Stimulated activated CD4-positive, alpha-beta T cell treated with anti-CD3 and anti-CD28 coated beads, Interleukin-12 subunit alpha, Interleukin-12 subunit beta, amount 100 ng/mL, for 4 hours (primary cell): ENCODE measurements at regions not wholly inside any gene's neighbourhood (a gene's known extent, or its start where the extent isn't known, plus 50 kb on each side); places are given as distances from the start of the nearest gene placed in this dataset.
"Not testable (repeated sequence)": the region's sequence is repeated elsewhere in the genome, so short reads cannot be mapped to it uniquely, and the experiment has no call there.

Experiments used
- DNase-seq: peaks from one replicate; pipeline ENCODE4 v3.0.0-alpha.2; 2020

DNA sequence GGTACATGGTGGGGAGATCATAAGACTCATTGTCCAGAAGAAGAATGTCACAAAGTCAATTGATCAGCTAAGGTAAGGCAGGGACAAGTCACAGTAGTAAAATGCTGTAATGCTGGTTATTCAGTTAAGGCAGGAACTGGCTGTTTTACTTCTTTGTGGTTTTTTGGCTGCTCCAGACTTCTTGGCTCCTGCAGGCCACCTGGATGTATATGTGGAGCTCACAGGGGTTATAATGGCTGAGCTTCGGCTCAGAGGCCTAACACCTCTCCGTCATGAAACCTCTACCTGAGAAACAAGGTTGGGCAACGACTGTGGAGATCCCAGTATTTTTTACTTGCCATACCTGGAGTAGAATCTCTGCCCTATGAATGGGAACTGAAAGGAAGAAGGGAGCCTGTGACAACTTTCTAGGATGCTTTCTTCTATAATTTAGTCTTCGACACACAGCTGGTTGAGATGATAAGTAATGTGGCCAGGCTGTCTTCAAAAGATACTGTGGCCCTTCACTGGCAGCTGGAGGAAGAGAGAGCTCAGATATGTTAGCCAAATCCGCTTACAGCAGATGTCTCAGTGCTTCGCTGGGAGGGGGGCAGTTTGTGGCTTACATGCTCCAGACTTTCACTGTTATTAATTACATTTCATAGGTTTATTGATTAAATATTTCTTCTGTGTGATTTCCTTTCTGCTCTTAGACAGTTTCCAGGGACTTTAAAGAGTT lies 887.8 kb downstream of the IGSF11 start:
- no peak for DNase-seq

- no peak for DNase-seq
These were observed 883.5 kb downstream of the IGSF11 start for GRCh38 chr3:118151164-118151563.

- DNase-seq, result not testable (repeated sequence)
These were observed 871.7 kb downstream of the IGSF11 start for GRCh38 chr3:118162627-118163588.

- DNase-seq, result no peak
These were observed 869.2 kb downstream of the IGSF11 start for GRCh38 chr3:118165413-118165812.

DNA sequence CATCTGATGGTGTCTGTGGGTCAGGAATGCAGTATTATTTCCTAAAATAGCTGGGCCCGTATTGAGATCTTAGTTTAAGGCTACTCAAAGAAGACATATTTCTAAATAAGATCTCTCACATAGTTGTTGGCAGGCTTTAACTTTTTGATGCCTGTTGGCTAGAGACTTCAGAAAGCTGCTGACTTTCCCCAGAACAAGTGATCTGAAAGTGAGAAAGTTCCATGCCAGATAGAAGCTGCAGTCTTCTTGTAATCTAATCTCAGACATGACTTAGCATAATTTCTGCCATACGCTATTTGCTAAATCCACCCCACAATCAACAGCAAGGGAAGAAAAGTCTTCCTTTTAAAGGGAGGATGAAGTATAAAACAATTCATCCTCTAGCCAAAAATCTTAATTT lies 867.1 kb downstream of the IGSF11 start:
- no peak for DNase-seq

DNA sequence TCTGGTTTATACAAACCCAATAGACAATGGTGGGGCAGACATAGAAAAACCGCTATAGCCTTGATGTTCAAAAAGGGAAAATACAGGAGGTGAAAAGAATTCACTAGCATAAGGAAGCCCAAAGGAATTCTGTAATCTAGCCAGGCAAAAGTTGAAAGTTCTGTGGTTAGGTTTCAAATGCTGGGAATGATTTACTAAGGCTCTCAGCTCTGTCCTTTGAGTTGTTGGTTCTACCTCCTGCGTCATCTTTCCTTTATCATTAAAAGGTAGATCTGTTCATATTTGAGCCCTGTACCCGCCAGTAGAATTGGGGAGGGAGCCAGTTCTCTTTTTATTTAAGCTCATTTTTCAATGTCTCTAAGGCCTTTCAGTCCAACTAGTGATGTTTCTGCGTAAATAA lies 866.5 kb downstream of the IGSF11 start:
- no peak for DNase-seq

GRCh38 chr3:118171236-118171852 lies 863.3 kb downstream of the IGSF11 start:
- DNase-seq, result no peak

DNA sequence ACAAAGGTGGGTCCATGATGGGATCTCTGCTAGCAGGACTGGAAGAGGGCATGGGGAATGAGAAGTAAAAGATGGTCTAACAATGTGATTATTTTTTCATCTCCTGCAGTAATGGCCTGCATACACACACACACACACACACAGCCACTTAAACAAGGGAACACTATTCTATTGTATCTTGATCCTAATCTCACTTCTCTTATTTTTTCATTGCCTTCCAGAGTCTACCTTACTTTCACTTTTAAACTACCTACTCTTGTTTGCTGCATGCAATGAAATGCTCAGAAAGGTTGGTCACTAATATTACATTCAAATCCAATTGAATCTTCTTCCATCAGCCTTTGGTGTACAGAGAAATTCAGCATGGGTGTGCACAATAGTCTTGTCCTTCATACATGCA lies 853.8 kb downstream of the IGSF11 start:
- no peak for DNase-seq

- no peak for DNase-seq
These were observed 853.4 kb downstream of the IGSF11 start for GRCh38 chr3:118181274-118181673.

- DNase-seq, result no peak
These were observed 848.6 kb downstream of the IGSF11 start for GRCh38 chr3:118186051-118186450.

DNA sequence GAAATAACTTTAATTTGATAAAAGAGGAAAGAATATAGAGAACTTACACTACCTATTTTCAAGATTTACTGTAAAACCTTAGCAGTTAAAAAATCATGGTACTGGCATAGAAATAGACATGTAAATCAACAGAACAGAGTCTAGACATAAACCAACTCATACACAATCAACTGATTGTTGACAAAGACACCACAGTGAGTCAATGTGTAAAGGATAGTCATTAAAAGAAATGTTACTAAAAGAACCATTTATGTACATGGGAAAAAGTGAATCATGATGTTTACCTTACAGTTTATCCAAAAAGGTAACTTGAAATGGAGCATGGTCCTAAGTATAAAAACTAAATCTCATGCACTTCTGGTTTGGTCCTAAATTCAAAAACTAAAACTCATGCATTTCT lies 847.4 kb downstream of the IGSF11 start:
- DNase-seq, result no peak

DNA sequence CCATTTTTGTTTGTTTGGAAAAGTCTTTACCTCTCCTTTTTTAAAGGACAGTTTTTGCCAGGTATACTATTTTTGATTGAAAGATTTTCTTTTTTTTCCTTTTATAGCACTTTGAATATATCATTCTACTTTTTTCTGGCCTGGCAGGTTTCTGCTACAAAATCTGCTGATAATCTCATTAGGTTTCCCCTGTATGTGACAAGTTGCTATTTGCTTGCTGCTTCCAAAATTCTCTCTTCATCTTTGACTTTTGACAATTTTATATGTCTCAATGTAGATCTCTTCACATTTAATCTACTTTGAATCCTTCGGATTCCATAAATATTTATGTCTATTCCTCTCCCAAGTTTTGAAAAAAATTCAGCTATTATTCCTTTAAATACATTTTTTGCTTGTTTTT lies 838.5 kb downstream of the IGSF11 start:
- no peak for DNase-seq

GRCh38 chr3:118199044-118199443 lies 835.6 kb downstream of the IGSF11 start:
- DNase-seq, result no peak

DNA sequence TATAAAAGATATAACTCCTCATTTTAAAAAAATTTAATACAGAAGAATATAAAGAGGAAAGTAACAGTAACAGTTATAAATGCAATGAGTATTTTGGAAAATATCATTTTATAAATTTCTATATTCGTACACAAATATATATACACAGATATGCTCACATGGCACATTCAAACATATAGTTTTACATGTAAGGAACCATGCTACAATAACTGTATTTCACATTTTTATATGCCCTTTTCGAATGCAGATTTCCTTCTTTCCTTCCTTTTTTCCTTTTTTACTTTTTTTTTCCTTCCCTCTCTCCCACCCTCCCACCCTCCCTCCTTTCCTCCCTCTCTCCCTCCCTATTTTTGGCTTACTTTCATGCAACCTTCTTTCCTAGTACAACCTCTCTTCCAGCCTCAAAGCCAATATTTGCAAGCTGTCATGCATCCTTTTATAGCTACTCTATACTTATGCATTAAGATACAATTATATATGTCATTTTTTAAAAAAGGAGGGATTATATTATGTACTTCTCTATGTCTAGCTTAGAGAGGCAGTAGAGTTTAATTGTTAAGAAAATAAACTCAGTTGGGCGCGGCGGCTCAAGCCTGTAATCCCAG lies 830.5 kb downstream of the IGSF11 start:
- DNase-seq, result no peak

DNA sequence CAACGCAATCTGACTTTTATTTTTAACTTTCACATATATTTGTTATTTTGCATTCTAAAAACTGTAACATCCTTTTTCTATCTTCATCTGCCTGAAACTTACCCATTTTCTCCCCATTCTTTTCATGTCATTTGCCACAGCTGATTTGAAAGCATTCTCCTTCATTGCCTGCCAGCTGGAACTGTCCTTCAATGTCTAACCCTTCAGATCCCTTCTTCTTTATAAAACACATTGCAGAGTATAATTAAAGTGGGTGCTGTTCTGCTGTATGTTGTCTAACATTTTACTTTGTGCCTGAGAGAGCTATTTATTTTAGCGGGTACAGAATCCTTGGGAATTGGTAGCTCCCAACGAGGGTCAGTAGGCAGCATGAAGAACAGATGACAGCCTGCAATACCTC lies 827.4 kb downstream of the IGSF11 start:
- no peak for DNase-seq

DNA sequence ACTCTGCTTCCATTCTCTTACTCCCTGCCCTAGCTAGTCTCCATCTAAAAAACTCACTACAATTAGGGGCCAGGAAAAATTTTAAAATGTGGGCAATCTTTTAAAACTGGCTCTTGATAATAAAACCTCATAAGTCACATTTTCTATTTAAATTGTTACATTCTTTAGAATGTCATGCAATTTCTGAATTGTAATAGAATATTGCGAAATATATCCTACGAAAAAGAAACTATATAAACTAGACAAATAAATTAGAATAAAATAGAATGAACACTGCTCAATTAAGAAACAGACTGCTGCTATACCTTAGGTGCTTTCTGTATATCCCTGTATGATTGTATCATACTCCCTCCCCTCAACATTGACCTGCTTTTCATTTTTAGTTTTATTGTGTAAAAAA lies 826.0 kb downstream of the IGSF11 start:
- no peak for DNase-seq

DNA sequence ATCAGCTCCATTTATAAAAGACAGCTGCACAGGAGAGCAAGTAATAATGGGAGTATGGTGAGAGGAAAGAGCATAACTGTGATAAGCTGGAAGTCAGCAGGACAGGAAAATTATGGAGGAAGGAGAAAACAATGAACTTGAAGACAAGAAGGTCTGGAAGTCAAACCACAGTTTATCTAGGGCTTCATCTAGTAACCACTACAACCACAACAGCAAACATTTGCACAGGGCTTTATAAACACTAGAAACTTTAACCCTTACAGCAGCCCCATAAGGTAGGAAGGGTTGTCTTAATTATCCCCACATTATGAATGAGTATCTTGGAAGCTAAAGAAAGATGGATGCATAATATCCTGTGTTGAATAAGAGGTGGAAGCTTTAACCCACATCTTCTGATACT lies 820.8 kb downstream of the IGSF11 start:
- DNase-seq, result no peak

DNA sequence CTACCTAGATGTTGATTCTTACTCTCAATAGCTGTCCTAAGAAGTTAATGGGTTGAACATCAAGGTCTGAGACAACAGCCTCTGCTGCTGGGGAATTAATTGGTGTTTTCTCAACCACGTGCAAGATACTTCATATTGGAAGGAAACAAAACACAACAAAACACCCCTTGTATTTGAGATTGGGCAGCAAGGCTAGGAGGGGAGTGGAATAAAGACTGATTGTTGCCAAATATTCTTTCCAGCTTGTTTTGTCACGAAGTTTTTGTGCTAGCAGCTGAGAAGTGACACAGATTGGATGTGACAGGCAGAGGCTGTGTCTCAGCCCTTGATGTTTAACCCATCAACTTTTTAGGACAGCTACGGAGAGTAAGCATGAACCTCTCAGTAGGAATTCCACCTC lies 808.4 kb downstream of the IGSF11 start:
- DNase-seq, result no peak

DNA sequence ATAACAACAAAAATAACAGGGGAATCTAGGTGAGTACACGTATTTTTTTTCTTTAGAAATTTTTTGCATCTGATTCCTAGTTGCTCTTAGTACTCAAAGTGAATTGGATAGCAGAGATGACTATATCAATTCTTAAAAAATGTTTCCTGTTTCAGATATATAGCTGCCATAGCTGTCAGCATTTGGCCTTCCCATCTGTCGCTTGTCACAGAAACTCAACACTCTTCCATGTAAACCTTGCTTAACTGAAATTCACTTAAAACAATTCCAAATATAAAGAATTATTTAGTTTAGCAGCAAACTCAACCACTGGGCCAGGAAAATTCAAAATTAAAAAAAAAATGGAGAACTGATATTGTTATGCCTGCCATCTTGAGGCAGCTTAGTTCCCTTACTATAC lies 807.5 kb downstream of the IGSF11 start:
- DNase-seq, result no peak

- DNase-seq, result no peak
These were observed 806.5 kb downstream of the IGSF11 start for GRCh38 chr3:118228151-118228550.

- DNase-seq, result no peak
These were observed 805.5 kb downstream of the IGSF11 start for GRCh38 chr3:118229196-118229595.

DNA sequence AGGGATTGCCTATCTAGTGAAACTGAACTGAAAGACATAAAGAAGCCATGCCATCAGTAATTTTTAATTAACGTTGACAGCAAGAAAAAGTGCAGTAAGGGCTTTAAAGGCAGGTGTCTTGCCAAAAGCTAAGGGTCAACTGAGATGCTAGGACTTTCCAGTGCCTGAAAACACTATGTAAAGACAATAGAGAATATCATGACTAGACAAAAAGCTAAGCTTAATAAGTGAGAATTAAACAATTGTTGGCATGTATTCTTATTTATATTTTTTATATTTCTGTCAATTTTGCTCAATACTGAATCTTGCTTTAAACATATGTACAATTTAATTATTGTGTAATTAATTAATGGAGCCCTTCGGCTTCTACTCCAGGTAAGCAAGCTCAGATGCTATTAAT lies 803.1 kb downstream of the IGSF11 start:
- no peak for DNase-seq

DNA sequence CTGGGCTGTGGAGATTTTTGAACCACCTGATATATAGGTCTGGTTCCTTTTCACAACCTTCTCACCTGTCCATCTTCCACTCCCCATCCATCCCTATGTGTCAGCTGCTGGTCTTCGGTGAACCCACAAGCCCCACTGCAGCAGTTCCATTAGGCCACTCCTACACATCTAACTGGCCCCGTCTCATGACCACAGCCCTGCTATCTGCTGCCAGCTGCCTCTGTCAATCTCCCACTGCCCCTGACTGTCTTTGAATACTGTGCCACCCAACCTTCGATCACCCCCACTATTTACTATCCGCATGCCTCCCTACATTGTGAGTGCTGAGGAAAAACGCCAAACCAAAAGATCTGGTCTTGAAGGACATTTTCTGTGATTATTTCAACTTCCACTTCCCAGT lies 795.4 kb downstream of the IGSF11 start:
- DNase-seq, result no peak
